GM19438 (cell line): ENCODE measurements at regions not wholly inside any gene's neighbourhood (a gene's known extent, or its start where the extent isn't known, plus 50 kb on each side); places are given as distances from the start of the nearest gene placed in this dataset.
"Not testable (repeated sequence)": the region's sequence is repeated elsewhere in the genome, so short reads cannot be mapped to it uniquely, and the experiment has no call there.

ENCODE experiments used
- ATAC-seq: cut with Tn5 transposase; IDR thresholded peaks from one replicate; pipeline ENCODE4 v1.9.1; 2021; ENCODE audit warnings: low read depth; ENCODE audit not compliant: unreplicated experiment

GRCh38 chr9:86586144-86586494 lies 231.9 kb upstream of the TUT7 start:
- no peak for ATAC-seq

- ATAC-seq, result no peak
These were observed 231.4 kb upstream of the TUT7 start for GRCh38 chr9:86585422-86586143.

GRCh38 chr9:86580688-86581087 lies 226.5 kb upstream of the TUT7 start:
- no peak for ATAC-seq

- ATAC-seq, result no peak
These were observed 224.5 kb upstream of the TUT7 start for GRCh38 chr9:86578722-86579121.

GRCh38 chr9:86577420-86578333 lies 223.5 kb upstream of the TUT7 start:
- ATAC-seq, result no peak

GRCh38 chr9:86575825-86576525 lies 221.8 kb upstream of the TUT7 start:
- ATAC-seq, result no peak

GRCh38 chr9:86575137-86575536 lies 220.9 kb upstream of the TUT7 start:
- ATAC-seq, result no peak

GRCh38 chr9:86573886-86574285 lies 219.7 kb upstream of the TUT7 start:
- no peak for ATAC-seq

GRCh38 chr9:86572904-86573303 lies 218.7 kb upstream of the TUT7 start:
- no peak for ATAC-seq

- ATAC-seq, result not testable (repeated sequence)
These were observed 211.4 kb upstream of the TUT7 start for GRCh38 chr9:86565603-86566002.

GRCh38 chr9:86563936-86564335 lies 209.7 kb upstream of the TUT7 start:
- ATAC-seq, result no peak

GRCh38 chr9:86563350-86563749 lies 209.1 kb upstream of the TUT7 start:
- no peak for ATAC-seq

- ATAC-seq, result no peak
These were observed 208.5 kb upstream of the TUT7 start for GRCh38 chr9:86562691-86563090.

GRCh38 chr9:86557918-86558317 lies 203.7 kb upstream of the TUT7 start:
- no peak for ATAC-seq

- ATAC-seq, result no peak
These were observed 203.0 kb upstream of the TUT7 start for GRCh38 chr9:86557063-86557766.

- no peak for ATAC-seq
These were observed 201.5 kb upstream of the TUT7 start for GRCh38 chr9:86555661-86556060.

- no peak for ATAC-seq
These were observed 196.2 kb upstream of the TUT7 start for GRCh38 chr9:86550401-86550800.

- no peak for ATAC-seq
These were observed 195.7 kb upstream of the TUT7 start for GRCh38 chr9:86549920-86550319.

GRCh38 chr9:86549401-86549811 lies 195.2 kb upstream of the TUT7 start:
- ATAC-seq, result no peak

- ATAC-seq, result no peak
These were observed 194.0 kb upstream of the TUT7 start for GRCh38 chr9:86548220-86548619.

- ATAC-seq, result no peak
These were observed 193.4 kb upstream of the TUT7 start for GRCh38 chr9:86547571-86547970.
